ENCODE measurements at regions not wholly inside any gene's neighbourhood (a gene's known extent, or its start where the extent isn't known, plus 50 kb on each side); places are given as distances from the start of the nearest gene placed in this dataset.

DNA sequence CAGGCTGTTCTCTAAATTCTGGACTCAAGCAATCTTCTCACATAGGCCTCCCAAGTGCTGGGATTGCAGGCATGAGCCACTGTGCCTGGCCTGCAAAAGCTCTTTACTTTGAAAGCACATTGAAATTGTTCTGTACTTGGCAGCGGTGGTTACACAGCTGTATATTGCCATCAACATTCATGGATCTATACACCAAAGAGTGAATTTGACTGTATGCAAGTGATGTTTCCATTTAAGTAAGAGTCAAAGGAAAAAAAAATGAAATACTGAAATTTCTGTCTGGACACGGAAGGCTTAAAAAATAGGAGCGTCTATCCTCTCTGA, 450.6 kb upstream of the PSMD7 start:
- no peak for DNase-seq (ENCODE audit: low read depth)

- no peak for DNase-seq (ENCODE audit: low read depth)
Observed at GRCh38 chr16:73845238-73846006, 451.2 kb upstream of the PSMD7 start.

DNA sequence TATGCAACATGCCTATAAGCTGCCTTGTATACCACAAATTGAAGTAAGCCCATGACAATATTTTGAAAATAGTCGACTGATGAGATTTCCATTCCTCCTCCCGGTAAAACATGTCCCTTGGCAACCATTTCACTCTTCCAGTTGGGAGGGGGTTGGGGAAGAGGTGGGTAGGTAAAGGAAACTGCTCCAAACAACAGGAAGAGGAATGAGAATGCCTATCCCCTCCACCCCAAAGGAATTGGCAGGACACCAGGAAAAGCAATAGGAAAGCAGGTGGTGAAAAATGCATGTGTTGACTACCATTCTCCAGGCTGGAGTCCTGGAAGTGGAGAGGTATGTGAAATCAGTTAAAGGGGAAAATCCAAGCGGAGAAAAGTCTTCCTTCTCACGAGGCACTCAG, 455.9 kb upstream of the PSMD7 start:
- no peak for DNase-seq (ENCODE audit: low read depth)

GRCh38 chr16:73831220-73831619, 465.4 kb upstream of the PSMD7 start:
- no peak for DNase-seq (ENCODE audit: low read depth)

DNA sequence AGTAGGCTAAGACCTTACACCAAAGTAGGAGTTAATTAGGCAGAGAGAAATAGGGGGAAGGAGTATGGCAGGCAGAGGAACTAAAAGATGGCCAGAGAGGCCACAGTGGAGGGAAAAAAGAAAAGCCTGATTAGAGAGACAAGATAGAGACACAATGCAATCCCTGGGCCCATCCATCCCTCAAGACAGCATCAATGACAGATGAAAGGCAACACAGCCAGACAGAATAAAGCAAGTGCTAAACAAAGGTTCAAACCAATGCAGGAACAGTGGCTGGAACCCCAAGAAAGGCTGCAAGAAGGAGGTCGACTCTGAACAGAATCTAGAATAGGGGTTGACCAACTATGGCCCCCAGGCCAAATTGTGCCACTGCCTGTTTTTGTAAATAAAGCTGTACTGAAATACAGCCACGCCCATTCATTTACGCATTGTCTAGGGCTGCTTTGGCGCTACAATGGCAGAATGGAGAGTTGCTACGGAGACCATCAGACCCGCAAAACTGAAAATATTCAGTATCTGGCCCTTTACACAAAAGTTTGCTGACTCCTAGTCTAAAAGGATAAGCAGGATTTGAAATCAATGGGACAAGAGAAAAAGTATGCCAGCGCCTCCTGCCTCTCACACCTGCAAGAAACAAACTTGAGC, 473.3 kb upstream of the PSMD7 start:
- DNase-seq (ENCODE audit: low read depth), result no peak

- no peak for DNase-seq (ENCODE audit: low read depth)
Observed at GRCh38 chr16:73817526-73818324, 478.9 kb upstream of the PSMD7 start.

DNA sequence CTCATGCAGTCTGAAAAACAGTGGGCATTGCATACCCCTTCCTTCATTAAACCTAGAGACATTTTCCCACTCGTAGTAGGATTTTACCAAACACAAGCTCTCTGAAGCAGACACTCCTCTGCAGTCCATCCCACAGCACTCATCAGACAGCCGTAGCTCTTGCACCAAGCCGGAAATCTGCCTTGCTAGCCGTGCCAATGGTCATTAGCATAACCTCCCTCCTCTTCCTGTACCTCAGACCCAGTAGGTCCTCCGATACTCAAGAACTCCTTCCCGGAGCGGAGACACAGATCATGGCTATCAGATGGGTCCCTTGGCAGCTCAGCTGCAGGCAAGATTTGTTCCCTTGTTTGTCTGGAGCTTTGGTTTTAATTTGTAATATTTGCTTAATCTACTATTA, 483.1 kb upstream of the PSMD7 start:
- DNase-seq (ENCODE audit: low read depth), result no peak

- no peak for DNase-seq (ENCODE audit: low read depth)
Observed at GRCh38 chr16:73804456-73804855, 492.2 kb upstream of the PSMD7 start.

DNA sequence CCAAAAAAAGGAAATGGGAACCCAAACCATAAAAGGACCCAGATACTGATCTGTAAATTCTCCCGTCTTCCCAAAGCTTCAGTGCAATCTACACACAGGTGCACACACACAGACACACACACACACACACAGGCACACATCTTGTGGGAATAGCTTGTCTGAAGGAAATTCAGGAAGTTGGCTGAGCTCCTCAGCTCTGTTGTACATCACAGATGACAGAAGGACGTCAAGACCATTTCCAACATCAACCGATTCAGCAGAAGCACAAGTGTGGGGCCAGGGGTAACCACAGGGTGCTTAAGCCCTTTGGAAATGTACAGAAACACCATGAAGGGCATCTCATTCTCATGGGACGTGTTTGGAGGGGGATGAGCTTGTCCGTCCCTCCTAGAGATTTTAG, 498.1 kb upstream of the PSMD7 start:
- no peak for DNase-seq (ENCODE audit: low read depth)

DNA sequence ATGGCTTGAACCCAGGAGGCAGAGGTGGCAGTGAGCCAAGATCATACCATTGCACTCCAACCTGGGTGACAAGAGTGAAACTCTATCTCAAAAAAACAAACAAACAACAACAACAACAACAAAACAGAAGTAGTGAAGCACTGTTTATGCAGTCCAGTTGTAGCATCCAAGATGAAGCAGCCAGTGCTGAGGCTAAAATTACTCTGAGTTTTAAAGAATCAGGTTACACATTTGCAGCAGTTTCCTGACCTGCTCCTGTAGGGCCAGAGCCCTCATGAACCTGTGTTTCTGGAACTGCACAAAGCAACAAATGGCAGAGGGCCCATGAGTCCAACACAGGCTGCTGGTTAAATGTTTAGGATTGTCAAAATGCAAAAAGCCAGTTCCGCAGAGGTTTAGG, 499.5 kb upstream of the PSMD7 start:
- no peak for DNase-seq (ENCODE audit: low read depth)

GRCh38 chr16:73796241-73796640, 500.4 kb upstream of the PSMD7 start:
- no peak for DNase-seq (ENCODE audit: low read depth)

DNA sequence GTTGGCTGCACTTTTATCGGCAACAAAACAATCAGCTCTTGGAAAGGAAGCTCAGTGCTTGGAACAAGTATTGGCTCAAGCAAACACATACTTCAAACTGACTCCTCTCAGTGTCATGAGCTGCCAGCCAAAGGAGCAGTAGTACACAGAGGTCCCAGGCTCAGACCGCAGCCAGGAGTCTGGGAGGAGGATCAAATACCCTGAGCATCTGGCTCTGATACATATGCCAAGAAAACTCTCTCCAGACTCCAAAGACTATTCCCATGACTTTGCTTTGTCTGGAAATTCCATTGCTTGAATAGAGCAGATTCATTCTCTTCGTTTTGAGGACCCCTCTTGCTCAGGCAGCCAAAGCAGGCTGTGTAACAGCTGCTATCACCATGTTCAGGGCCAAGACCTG, 501.6 kb upstream of the PSMD7 start:
- no peak for DNase-seq (ENCODE audit: low read depth)

DNA sequence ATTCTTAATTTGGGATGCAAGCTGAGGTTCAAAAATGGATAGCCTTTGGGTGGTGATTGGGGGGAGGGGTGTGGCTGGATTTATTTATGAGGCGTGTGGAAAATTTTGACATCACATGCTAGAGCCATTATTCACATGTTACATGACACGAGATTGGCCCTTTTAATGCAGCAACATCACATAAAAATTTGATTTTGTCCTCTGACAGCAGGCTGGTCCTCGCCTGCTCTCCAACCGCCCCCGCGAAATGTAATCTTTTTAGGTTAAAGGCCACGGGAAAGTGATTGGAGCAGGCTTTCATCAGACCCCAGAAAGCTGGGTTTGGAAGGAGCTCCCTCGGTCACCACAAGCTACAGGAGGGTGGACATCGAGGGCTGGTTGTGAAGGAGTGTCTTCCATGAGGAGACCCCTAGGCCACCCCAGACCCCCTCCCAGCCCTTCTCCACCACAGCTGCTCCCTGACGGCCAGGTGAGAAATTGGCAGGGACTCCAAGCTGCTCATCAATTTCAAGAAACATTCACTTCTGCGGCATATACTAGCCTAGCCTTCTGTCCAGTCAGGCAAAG, 502.7 kb upstream of the PSMD7 start:
- no peak for DNase-seq (ENCODE audit: low read depth)

- DNase-seq (ENCODE audit: low read depth), result no peak
Observed at GRCh38 chr16:73793260-73793659, 503.4 kb upstream of the PSMD7 start.

- DNase-seq (ENCODE audit: low read depth), result no peak
Observed at GRCh38 chr16:73792199-73793020, 504.2 kb upstream of the PSMD7 start.

DNA sequence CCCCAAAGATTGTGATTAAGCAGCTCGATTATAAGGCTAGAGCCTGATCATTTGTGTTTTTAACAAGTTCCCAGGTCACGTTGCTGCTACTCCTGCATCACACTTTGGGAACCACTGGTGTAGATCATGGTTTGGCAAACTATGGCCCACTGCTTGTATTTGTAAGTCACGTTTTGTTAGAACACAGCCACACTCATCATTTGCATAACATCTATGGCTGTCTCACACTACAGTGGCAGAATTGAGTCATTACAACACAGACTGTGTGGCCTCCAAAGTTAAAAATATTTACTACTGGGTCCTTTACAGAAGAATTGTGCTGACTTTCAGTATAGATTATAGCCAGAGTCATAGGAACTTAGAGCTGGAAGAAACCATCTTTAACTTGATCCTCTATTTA, 515.3 kb upstream of the PSMD7 start:
- no peak for DNase-seq (ENCODE audit: low read depth)

DNA sequence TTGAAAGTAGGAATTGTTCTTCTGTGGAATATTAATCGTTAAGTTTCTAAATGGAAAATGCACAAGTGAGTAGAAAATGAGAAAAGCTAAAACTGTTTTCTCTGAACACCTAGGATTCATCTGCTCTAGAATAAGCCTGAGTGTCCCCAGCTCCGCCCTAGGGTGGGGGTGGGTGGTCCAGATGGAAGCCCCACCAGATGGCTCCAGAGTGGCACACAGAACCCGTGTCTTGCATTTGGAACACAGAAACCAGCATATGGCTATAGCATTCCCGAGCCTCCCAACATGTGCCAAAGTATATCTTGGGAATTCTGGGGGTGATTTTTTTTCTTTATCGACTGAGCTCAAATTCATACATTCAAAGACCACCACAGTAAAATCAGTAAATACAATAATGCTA, 517.7 kb upstream of the PSMD7 start:
- no peak for DNase-seq (ENCODE audit: low read depth)

DNA sequence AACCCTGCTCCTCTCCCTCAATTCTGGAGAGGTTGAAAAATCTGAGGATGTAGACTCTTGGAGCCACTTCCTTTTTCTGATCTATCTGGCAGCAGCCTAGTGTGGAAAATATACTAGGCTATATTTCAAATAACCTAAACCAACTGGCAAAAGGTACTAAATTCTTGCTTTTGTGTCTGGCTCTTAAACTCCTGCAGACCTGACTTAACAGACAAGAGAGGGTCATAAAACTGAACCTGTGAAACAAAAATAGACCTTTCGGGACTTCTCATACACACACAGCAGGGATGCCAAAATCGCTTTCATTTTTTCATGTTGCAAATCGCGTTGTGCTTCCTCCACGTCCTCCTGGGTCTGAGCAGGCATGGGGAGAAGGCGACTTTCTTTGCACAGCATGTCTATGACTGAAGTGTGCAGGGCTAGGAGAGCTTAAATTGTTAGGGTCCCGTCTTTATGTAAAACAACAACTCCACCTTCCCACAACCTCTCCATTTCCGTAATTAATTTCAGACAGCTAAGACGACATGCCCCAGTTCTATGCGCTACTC, 520.7 kb upstream of the PSMD7 start:
- no peak for DNase-seq (ENCODE audit: low read depth)

- DNase-seq (ENCODE audit: low read depth), result no peak
Observed at GRCh38 chr16:73771196-73772064, 525.2 kb upstream of the PSMD7 start.

DNA sequence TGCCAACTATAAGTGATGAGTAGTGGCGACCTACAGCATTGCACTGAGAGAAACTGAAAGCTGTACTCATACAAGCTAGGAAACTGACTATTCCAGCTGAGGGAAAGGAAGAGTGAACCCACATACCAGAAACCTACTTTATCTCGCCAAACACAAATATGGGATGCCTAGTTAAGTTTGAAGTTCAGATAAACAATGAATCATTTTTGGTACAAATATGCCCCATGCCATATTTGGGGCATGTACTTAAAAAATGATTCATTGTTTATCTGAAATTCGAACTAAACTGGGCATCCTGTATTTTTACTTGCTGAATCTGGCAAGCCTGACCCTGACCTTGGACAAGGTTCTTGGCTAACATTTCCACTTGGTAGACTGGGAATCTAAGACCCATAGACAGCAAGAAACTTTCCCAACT, 527.8 kb upstream of the PSMD7 start:
- DNase-seq (ENCODE audit: low read depth), result no peak
